ENCODE measurements at regions not wholly inside any gene's neighbourhood (a gene's known extent, or its start where the extent isn't known, plus 50 kb on each side); places are given as distances from the start of the nearest gene placed in this dataset.
"Not testable (repeated sequence)": the region's sequence is repeated elsewhere in the genome, so short reads cannot be mapped to it uniquely, and the experiment has no call there.

- H3K4me2 ChIP-seq (ENCODE audit: low read depth, low read length, poor library complexity, severe bottlenecking), result no peak overlapping the region
- no peak overlapping the region for H3K9ac ChIP-seq (ENCODE audit: low read length)
- H3K79me2 ChIP-seq (ENCODE audit: low read length), result no peaks in the 10 kb centered on the region
- peaks cover 7% of the 10 kb centered on the region for H3K4me1 ChIP-seq (ENCODE audit: low read length)
- DNase-seq, result no peak
- no peaks in the 10 kb centered on the region for H4K20me1 ChIP-seq (ENCODE audit: insufficient read depth, low read depth, low read length)
- H3K9me3 ChIP-seq (ENCODE audit: low read length), result no peaks in the 10 kb centered on the region
- H3K36me3 ChIP-seq (ENCODE audit: insufficient read depth, low read length), result no peaks in the 10 kb centered on the region
- H2AFZ ChIP-seq (ENCODE audit: low read length), result no peak overlapping the region
- H3K27me3 ChIP-seq (ENCODE audit: low read length), result no peaks in the 10 kb centered on the region
- no peak overlapping the region for H3K4me3 ChIP-seq (ENCODE audit: low read length)
- no peaks in the 10 kb centered on the region for H3K9me2 ChIP-seq (replicated peaks; ENCODE audit: insufficient read depth, low read length)
- no peak overlapping the region for H3K27ac ChIP-seq (ENCODE audit: low read length)
Observed at GRCh38 chr12:119931402-119931801, 54.3 kb upstream of the CIT start.

- Histone ChIP-seq H3K36me3 (ENCODE audit: insufficient read depth, low read length) (no peaks in the 10 kb centered on the region), H3K4me1 (ENCODE audit: low read length) (no peaks in the 10 kb centered on the region), H3K27me3 (ENCODE audit: low read length) (no peaks in the 10 kb centered on the region), H4K20me1 (ENCODE audit: insufficient read depth, low read depth, low read length) (no peaks in the 10 kb centered on the region), H3K79me2 (ENCODE audit: low read length) (no peaks in the 10 kb centered on the region), H3K9me3 (ENCODE audit: low read length) (no peaks in the 10 kb centered on the region), H3K4me3 (ENCODE audit: low read length) (no peak overlapping the region), H3K27ac (ENCODE audit: low read length) (no peak overlapping the region), H3K9me2 (replicated peaks; ENCODE audit: insufficient read depth, low read length) (no peaks in the 10 kb centered on the region), H2AFZ (ENCODE audit: low read length) (no peak overlapping the region), H3K9ac (ENCODE audit: low read length) (no peak overlapping the region), H3K4me2 (ENCODE audit: low read depth, low read length, poor library complexity, severe bottlenecking) (no peak overlapping the region)
- no peak for DNase-seq
Observed at GRCh38 chr12:119932921-119933320, 55.8 kb upstream of the CIT start.

- H2AFZ ChIP-seq (ENCODE audit: low read length), result not testable (repeated sequence)
Observed at GRCh38 chr12:119934780-119935179, 54.3 kb upstream of the BICDL1 start.

GRCh38 chr12:119936705-119937311 is 52.2 kb upstream of the BICDL1 start:
- Histone ChIP-seq H3K9me3 (ENCODE audit: low read length) (no peaks in the 10 kb centered on the region), H3K36me3 (ENCODE audit: insufficient read depth, low read length) (no peaks in the 10 kb centered on the region), H3K4me2 (ENCODE audit: low read depth, low read length, poor library complexity, severe bottlenecking) (no peak overlapping the region), H3K79me2 (ENCODE audit: low read length) (no peaks in the 10 kb centered on the region), H3K27me3 (ENCODE audit: low read length) (no peaks in the 10 kb centered on the region), H3K4me3 (ENCODE audit: low read length) (no peak overlapping the region), H3K4me1 (ENCODE audit: low read length) (no peaks in the 10 kb centered on the region), H4K20me1 (ENCODE audit: insufficient read depth, low read depth, low read length) (no peaks in the 10 kb centered on the region), H3K27ac (ENCODE audit: low read length) (no peak overlapping the region), H3K9me2 (replicated peaks; ENCODE audit: insufficient read depth, low read length) (no peaks in the 10 kb centered on the region), H2AFZ (ENCODE audit: low read length) (no peak overlapping the region), H3K9ac (ENCODE audit: low read length) (no peak overlapping the region)
- no peak for DNase-seq

More at GRCh38 chr12:119934780-119935179, 54.3 kb upstream of the BICDL1 start:
- not testable (repeated sequence) for H3K36me3 ChIP-seq (ENCODE audit: insufficient read depth, low read length); H3K9me3 ChIP-seq (ENCODE audit: low read length); H3K4me3 ChIP-seq (ENCODE audit: low read length); H3K27me3 ChIP-seq (ENCODE audit: low read length); H3K9ac ChIP-seq (ENCODE audit: low read length); H3K27ac ChIP-seq (ENCODE audit: low read length); H3K4me2 ChIP-seq (ENCODE audit: low read depth, low read length, poor library complexity, severe bottlenecking); H3K79me2 ChIP-seq (ENCODE audit: low read length); H4K20me1 ChIP-seq (ENCODE audit: insufficient read depth, low read depth, low read length); H3K9me2 ChIP-seq (replicated peaks; ENCODE audit: insufficient read depth, low read length); DNase-seq; H3K4me1 ChIP-seq (ENCODE audit: low read length)

GRCh38 chr12:119938049-119938667 is 50.9 kb upstream of the BICDL1 start:
- H3K4me3 ChIP-seq (ENCODE audit: low read length), result no peak overlapping the region
- H3K9ac ChIP-seq (ENCODE audit: low read length), result no peak overlapping the region
- no peak overlapping the region for H3K27ac ChIP-seq (ENCODE audit: low read length)
- H3K9me3 ChIP-seq (ENCODE audit: low read length), result no peaks in the 10 kb centered on the region
- no peaks in the 10 kb centered on the region for H3K79me2 ChIP-seq (ENCODE audit: low read length)
- H3K4me2 ChIP-seq (ENCODE audit: low read depth, low read length, poor library complexity, severe bottlenecking), result no peak overlapping the region
- H2AFZ ChIP-seq (ENCODE audit: low read length), result no peak overlapping the region
- H3K36me3 ChIP-seq (ENCODE audit: insufficient read depth, low read length), result no peaks in the 10 kb centered on the region
- H3K9me2 ChIP-seq (replicated peaks; ENCODE audit: insufficient read depth, low read length), result no peaks in the 10 kb centered on the region
- H4K20me1 ChIP-seq (ENCODE audit: insufficient read depth, low read depth, low read length), result no peaks in the 10 kb centered on the region
- no peaks in the 10 kb centered on the region for H3K27me3 ChIP-seq (ENCODE audit: low read length)
- no peaks in the 10 kb centered on the region for H3K4me1 ChIP-seq (ENCODE audit: low read length)
- DNase-seq, result peak; percentile 86

All from Karpas-422 (cell line).